ENCODE measurements at regions not wholly inside any gene's neighbourhood (a gene's known extent, or its start where the extent isn't known, plus 50 kb on each side); places are given as distances from the start of the nearest gene placed in this dataset.

GRCh38 chr21:38556390-38556789, 58.1 kb upstream of the ERG start:
- no peak for DNase-seq

GRCh38 chr21:38561205-38561604, 62.9 kb upstream of the ERG start:
- no peak for DNase-seq

DNA sequence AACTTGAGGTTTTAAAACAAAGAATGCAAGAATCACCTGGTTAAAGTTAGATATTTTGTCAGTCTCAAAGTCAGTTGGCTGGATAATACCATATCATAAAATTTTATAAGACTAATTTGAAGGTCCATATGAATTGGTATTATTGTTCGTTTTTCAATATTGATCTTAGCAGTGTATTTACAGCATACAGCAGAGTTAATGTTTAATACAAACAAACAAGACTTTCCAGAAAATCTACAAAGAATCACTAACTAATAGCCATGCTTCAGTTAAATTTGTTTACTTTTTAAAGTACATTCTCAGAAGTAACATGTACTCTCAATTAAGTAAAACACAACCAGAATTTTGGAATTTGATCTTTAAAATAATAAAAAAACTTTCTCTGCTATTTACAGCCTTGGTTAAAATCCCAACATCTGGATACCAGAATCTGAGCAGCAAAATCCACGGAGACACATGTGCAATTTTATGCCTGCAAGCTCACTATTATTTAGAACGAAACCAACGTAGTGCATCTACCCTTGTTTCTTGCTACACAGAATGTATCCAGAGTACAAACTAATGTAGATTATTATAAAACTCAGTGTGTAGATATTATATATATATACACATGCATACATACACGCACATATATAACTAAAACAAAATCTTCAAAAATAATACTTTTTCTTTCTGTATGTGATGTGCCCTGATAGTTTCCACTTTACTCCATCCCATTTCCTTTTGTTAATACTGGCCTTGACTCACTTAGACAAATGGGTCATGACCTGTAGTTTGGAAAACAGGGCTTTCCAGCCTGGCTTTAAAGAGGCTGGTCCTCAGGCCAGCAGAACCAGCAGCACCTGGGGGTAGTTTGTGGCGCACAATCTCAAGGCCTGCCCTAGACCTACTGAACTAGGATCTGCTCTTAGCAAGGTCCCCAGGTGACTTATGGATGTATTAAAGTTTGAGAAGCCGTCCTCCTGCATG, 63.6 kb upstream of the ERG start:
- DNase-seq: no peak

- DNase-seq: no peak
Measured at GRCh38 chr21:38567335-38567969, 69.2 kb upstream of the ERG start.

GRCh38 chr21:38567970-38568360, 69.7 kb upstream of the ERG start:
- no peak for DNase-seq

GRCh38 chr21:38569733-38570132, 71.5 kb upstream of the ERG start:
- no peak for DNase-seq

DNA sequence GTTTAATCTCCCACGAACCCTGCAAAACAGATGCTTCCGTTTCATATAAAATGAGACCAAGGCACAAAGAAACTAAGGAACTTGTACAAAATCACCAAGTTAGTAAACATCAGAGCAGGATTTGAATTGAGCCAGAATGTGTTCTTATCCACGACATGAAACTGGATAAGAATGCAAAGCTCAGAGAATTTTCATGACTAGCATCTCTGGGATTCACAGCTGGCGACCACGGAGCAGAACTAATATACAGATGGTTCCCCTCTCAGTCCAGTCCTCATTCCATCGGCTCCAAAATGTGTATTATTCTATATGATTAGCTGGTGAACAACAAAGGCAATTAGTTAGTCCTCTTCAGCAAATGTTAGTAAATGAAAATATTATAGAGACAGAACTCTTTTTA, 72.3 kb upstream of the ERG start:
- no peak for DNase-seq

DNA sequence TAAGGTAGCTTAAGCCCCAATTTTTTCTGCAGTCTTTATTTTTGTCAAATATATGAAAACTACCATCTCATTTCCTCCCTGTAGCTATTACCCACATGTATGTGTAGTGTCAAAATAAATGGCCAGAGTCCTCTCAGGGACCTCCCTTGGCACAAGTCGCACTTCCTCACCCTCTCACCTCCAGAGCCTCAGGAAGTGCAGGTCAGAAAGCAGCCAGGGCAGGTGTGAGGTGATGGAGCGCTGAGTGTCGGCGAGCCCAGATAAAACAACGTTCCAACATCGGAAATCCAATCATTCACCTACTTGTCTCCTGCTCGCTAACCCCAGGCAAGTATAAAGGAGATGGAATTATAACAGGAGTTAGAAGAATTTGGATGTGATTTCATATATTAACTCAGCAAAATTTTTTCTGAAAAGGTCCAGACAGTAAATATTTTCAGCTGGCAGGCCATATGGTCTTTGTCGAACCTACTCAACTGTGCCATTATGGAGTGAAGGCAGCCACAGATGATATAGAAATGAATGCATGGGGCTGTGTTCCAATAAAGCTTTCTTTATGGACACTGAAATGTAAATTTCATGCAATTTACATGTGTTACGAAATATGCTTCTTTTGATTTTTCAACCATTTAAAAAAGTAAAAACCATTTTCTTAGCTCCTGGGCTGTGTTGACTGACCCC, 76.8 kb upstream of the ERG start:
- DNase-seq: no peak

GRCh38 chr21:38577887-38578286, 79.6 kb upstream of the ERG start:
- DNase-seq: no peak

- DNase-seq: no peak
Measured at GRCh38 chr21:38590449-38591217, 92.4 kb upstream of the ERG start.

DNA sequence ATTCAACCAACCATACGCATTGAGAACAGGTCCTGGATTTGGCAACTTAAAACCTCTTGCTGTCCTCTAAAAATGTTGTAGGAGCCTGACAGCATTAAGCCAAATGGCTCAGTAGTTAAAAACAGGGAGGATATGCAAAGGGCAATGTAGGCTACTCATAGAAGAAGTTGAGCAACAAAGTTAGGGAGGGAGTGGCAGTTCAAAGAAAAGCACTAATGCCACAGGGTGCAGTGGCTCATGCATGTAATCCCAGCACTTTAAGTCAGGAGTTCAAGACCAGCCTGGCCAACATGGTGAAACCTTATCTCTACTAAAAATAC, 92.9 kb upstream of the ERG start:
- no peak for DNase-seq

GRCh38 chr21:38596264-38597042, 98.2 kb upstream of the ERG start:
- no peak for DNase-seq

- DNase-seq: no peak
Measured at GRCh38 chr21:38597421-38597820, 99.1 kb upstream of the ERG start.

- DNase-seq: no peak
Measured at GRCh38 chr21:38598413-38598812, 100.1 kb upstream of the ERG start.

- DNase-seq: no peak
Measured at GRCh38 chr21:38599381-38599975, 101.2 kb upstream of the ERG start.

DNA sequence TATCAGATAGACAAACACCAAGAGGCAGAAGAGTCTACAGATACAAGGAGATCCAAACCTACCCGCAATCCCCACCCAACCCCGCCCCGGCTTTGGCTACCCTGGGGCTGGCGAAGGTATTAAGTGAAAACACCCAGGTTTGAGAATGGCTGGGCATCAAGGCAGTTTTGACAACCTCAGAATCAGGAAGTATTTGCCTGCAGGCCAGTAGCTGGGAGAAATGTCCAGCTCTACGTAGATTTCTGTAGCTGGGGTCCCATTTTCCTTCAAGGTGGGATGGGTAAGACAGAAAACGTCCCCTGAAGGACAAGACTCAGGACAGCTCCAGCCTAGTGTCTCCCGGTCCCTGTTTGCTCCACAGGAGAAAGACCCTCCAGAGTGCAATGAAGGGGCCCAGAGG, 101.8 kb upstream of the ERG start:
- DNase-seq: no peak

- DNase-seq: no peak
Measured at GRCh38 chr21:38605236-38605635, 107.0 kb upstream of the ERG start.

DNA sequence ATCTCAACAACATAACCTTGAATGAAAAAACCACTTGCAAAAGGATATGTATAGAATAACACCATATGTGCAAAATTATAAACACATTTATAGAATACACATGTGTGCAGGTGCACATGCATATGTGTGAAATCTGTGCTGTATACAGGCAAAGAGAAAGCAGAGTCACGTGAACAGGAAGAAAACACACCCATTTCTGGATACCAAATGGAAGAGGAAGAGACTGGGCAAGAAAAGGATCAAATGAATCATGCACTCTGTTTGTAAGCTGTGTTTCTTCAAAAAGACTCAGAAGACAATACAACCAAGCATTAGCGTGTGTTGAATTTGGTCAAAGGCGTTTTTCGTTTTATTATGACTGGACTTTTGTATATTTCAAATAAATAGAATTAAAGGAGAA, 111.3 kb upstream of the ERG start:
- no peak for DNase-seq

DNA sequence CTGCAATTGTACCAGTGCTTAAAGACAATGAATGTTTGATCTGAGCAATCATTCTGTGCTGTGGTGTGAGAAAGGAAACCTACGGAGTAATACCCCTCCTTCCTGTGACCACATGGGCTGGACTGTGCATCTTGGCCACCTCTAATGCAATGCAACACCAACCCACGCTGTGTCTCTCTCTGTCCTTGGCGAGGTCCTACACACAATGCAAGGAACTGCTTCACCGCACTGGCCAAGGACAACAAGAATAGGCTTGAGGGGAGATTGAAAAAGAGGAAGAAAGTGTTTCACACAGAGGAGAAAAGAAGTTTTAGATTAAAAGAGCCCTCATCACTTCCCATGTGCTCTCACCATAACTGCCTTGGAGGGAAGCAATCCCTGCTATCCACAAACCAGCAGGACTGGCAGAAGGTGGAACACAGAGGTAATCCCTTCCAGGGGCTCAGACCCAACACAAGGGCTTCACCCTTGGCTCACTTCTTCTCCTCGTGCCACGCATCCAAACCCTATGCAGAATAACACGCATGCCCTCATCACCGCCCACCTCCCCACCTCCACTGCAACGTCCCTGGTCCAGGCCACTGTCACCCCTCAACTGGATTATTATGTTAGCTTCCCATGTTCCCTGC, 112.5 kb upstream of the ERG start:
- no peak for DNase-seq

DNA sequence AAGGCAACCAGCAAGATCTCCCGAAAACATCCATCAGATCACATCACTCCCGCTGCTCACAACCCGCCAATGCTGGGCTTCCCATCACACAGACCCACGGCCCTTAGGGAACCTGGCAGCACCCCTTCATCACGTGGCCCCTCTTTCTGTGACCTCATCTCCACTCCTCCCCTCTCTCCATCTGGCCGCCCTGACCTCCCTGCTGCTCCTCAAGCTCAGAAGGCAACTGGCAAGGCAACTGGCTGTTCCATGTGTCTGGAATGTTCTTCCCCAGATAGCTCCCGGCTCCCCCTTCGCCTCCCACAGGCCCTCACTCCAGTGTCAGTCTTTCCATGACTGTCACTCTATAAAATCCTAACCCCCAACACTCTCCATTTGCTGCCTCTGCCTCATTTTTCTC, 113.0 kb upstream of the ERG start:
- no peak for DNase-seq

DNA sequence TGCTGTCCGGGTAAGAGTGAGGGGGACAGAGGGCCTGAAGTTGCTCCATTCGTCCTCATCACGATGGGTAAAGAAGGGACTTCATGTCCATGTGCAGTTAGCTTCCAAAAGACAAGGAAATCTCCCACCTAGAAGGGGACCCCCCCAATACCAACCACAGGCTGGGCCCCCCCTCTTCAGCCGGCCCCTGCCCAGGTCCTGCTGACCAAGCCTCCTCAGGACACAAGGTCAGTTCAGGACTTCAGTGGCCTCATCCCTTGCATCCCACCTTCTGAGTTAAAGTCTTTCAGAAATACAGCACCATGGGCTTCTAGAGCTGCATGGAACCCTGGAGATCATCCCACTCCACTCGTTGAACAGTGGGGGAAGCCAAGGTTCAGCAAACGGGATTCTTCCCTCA, 115.4 kb upstream of the ERG start:
- DNase-seq: no peak

- no peak for DNase-seq
Measured at GRCh38 chr21:38614558-38614957, 116.3 kb upstream of the ERG start.

Measured in stimulated activated CD4-positive, alpha-beta T cell treated with anti-CD3 and anti-CD28 coated beads, Interleukin-1b, Interleukin-23, amount 100 ng/mL, for 48 hours (primary cell).